HL-60/S4 treated with phorbol 12-myristate 13-acetate at 8.2 ng/mL for 4 days and 3 days (cell line): ENCODE measurements at regions not wholly inside any gene's neighbourhood (a gene's known extent, or its start where the extent isn't known, plus 50 kb on each side); places are given as distances from the start of the nearest gene placed in this dataset.

Source experiments
- in situ Hi-C: fragments of 300-500 bp; cut with MboI; formaldehyde crosslinking; loops from 2 replicates; pipeline ENCODE4 v1.15.0; 2022; ENCODE audit warnings: low sequenced_read_pairs

DNA sequence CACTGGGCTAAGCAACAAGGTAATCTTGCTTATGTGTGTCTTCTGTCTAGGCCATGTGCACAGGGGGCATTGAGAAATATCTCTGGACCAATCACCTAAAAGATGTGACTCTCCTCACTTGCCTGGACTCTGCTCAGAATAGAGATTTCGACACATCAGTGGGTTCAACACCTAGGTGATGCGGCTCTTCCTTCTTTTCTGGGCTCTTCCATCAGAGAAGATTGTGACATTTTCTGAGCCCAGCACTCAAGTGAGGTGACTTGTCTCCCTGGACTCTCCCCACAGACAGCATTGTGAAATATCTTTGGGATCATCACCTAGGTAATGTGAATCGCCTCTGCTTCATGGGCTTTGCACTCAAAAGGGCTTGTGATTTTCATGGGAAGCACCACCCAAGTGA, 1904.1 kb downstream of the TP53TG3F start:
- in situ Hi-C loops: no loop called here

DNA sequence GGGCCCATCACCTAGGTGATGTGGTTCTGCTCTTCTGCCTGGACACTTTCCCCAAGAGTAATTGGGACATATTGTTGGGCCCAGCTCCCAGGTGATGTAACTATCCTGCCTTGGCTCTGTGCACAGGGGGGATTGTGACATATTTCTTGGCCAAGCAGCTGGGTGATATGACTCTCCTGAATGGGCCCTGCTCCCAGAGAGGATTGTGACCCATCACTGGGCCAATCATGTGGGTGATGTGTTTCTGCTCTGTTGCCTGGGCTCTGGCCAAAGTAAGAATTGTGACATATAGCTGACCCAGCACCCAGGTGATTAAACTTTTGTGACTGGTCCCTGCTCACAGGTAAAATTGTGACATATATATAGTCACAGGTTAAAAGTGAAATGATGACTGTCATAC, 1904.9 kb downstream of the TP53TG3F start:
- in situ Hi-C loops: no loop called here

DNA sequence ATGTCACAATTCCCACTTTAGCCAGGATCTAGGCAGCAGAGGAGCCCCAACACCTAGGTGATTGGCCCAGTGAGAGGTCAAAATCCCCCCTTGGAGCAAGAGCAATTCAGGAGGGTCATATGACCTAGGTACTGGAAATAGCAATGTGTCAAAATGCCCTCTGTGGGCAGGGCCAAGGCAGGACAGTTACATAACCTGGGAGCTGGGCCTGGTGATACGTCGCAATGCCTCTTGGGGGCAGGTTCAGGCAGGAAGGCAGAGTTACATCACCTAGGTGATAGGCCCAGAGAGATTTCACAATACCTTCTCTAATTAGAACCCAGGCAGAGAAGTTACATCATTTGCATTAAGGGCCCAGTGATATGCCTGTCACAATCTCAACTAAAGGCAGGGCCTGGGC, 1906.3 kb downstream of the TP53TG3F start:
- in situ Hi-C loops: no loop called here

DNA sequence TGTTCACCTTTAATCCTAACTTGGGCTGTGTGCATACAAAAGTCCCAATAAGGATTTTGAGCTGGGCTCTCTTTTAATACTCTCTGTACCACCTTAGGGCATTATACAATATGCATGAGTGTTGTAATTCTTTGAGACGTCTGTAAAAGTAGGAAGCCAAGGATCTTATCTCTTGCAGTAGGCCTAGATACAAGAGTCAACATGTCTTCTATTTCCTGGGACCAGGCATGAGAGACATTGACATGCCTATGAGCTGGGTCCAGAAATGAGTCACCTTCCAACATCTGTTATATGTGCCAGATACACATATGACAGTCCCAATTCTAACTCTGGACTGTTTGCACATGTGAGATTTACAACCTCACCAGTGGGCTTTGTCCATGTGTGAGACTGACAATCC, 1911.2 kb downstream of the TP53TG3F start:
- in situ Hi-C loops: no loop called here

DNA sequence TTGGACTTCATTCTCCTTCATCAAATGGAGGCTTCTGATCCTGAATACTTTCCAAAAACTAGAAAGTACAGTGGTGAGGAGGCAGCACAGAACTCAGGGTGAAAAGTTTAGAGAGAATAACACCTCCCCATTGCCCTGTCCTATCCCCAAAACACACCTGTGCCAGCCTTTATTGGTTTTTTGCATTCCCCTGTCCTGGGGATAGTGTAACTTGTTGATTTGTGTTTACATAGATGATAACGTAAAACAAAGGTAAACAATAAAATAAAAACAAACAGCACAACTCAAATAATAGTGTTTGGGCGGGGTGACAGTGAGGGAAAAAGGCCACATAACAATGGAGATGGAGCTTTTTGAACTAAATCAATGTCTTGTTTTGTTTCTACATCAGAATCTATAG, 1917.7 kb downstream of the TP53TG3F start:
- in situ Hi-C loops: no loop called here

DNA sequence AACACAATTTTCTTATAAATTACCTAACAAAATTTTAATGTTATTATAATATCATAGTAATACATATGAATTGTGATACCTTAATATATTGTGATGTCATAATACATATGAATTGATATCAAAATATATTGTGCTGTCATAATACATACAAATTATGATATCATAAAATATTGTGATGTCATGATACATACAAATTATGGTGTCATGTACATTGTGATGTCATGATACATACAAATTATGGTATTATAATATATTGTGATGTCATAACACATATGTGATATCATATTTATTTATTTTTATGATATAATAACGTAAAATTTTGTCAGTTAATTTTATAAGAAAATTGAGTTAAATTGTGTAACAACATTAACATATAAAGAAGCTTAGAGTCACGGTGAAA, 1927.2 kb downstream of the TP53TG3F start:
- in situ Hi-C loops: no loop called here

DNA sequence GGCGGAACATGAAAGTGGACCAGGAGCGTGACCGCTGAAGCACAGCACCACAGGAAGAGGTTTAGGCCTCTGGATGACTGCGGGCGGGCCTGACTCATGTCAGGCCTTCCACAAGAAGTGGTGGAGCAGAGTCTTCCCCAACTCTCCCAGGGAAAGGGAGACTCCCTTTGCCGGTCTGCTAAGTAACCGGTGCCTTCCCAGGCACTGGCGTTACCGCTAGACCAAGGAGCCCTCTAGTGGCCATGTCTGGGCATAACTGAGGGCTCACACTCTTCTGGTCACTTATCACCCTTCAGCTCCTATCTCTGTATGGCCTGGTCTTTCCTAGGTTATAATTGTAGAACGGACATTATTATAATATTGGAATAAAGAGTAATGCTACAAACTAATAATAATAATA, 1931.9 kb downstream of the TP53TG3F start:
- in situ Hi-C loops: no loop called here

DNA sequence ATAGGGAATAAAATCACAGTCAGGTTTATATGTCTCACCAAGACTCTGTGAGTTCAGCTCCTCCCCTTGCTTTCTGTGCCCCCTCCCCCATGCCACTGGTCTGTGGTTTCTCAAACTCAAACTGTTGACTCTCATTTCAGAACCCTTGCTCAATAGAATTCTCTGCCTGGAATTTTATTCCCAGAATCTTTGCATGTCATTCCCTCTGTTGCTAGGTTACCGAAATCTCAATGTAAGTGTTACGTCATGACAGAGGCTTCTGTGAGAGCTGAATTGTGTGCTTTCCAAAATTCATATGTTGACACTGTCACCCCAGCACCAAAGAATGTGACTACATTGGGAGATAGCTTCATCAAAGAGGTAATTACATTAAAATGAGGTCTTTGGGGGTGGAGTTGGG, 1938.8 kb downstream of the TP53TG3F start:
- in situ Hi-C loops: no loop called here

DNA sequence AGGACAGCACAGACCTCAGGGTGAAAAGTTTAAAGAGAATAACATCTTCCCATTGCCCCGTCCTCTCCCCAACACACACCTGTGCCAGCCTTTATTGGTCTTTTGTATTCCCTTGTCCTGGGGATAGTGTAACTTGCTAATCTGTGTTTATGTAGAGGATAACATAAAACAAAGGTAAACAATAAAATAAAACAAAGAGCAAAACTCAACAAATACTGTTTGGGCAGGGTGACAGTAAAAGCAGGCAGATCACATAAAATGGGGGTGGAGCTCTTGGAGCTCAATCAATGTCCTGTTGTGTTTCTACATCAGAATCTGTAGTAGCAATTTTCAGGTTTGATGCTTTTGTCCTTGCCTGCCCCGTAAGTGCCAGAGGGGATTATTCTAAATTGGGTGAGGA, 1939.7 kb downstream of the TP53TG3F start:
- in situ Hi-C loops: no loop called here

DNA sequence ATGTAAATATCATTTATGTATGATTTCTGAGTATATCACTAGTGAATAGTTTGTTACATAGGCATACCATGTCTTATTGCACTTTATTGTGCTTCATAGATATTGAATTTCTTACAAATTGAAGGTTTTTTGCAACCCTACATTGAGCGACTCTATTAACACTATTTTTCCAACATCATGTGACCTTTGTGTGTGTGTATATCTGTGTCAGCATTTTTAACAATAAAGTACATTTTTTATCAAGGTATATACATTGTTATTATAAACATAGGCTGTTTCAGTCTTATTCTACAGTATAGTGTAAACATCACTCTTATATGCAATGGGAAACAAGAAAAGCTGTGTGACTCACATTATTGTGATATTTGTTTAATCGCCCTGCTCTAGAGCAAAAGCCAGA, 1944.9 kb downstream of the TP53TG3F start:
- in situ Hi-C loops: no loop called here

DNA sequence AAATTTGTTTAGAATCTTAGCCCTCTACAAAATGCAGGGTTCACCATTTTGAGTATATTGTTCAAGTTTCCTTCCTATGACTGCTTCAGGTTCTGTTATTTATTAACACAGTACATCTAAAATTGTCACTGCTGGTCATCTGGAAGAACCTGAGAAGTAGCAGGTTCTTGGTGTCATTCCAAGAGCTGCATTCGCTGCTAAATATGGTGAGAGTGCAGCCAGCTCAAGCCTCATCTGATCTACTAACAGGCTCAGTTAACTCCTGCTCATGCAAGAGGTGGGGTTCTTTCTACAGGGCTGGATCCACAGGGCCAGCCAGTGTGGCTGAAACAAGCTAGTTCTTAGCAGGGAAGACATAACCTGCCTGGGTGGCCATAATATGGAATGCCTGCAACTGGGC, 1946.1 kb downstream of the TP53TG3F start:
- in situ Hi-C loops: no loop called here

DNA sequence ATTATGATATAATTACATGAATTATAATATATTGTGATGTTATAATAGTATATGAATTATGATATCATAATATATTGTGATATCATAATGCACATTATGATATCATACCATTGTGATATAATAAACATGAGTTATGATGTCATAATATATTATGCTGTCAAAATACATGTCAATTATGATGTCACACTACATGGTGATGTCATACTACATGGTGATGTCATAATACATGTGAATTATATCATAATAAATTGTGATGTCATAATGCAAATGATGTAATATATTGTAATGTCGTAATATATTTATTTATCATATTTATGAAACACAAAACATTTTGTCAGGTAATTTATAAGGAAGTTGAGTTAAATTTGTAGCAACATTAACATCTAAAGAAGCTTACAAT, 1950.1 kb downstream of the TP53TG3F start:
- in situ Hi-C loops: no loop called here

DNA sequence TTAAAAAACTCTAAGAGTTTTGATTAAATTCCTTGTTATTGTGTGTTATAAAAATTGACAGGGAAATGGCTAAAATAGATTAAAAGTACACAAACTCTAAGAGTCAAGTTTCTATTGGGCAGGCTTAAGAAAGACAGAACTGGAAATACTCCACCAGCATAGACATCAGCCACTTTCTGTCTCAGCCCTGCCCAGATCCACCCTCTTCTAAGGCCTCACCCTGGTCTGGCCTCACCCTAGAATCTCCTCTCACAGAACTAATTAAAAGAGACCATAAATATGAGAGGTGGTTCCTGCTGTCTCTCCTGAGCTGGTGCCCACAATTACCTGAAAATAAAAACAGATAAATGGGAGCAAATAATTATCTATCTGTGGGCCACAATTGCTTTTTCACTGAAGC, 1951.0 kb downstream of the TP53TG3F start:
- in situ Hi-C loops: no loop called here

DNA sequence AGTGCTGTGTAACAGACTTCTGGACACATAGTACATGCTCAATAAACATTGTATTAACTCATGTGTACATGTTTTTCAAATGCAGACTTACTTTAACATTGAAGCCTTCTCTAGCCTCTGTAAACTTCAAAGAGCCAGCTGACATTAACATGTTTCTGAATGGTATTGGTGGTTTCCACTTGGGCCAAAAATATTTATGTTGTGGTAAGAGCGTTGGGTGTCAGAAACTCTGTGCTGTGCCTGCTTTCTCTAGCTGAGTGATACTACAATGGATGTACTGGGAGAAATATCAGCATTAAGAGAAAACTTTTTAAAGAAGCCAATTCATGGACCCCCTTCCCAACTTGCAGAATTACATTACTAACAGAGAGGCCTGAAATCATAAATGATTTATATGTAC, 1951.7 kb downstream of the TP53TG3F start:
- in situ Hi-C loops: no loop called here

DNA sequence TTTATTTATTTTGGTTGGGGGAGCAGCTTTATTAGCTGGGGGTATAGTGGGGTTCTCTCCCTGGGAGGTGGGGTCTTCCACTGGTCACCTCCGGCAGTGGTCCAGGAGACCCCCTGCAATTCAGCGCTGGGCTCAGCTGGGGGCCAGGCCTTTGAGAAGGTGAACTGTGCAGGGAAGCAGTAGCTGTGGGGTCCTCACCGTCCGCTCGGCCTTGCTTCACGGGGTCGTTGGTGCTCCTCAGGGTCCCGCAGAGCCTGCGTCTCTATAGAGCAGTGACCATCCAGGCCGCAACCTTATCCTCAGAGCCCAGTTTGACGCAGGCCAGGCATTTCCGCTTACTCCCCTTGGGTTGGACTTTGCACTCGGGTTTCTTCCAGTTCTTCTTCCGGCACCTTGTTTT, 1954.7 kb downstream of the TP53TG3F start:
- in situ Hi-C loops: no loop called here

DNA sequence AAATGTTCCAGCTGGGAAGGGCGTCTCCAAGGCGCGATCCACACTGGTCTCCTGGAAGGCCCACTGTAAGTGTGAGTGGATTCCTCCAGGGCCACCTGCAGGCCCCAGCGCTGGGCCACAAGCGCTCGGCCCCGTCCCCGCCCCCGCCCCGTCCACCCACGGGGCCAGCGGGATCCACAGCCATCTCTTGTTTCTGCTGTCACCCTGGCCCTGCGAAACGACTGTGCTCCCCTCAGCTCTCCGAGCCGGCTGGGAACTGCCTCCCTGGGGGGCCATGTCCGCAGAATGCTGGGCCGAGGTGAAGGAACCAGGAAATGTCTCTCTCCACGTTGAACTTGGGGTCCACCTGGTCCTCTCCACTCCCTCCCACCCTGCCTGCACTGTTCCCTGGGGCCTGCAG, 1955.2 kb downstream of the TP53TG3F start:
- in situ Hi-C loops: no loop called here

DNA sequence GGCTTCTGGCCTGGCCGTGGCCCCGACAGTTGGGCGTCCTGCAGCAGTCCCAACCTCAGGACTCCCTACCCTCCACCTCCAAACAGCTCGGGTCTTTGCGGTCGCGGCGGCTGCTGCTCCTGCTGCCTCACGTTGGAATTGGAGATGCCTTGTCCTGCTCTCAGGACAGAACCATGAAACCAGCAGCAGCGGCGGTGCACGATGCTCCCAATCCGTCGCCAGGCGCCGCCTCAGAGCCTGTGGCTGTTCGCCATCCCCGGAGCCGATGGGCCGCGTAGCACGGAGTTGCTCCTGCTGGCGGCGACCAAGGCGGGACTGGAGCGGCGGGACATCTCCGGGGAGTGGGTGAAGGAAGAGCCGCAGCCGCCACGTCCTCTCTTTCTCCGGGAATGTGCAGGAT, 1965.9 kb downstream of the TP53TG3F start:
- in situ Hi-C loops: no loop called here

DNA sequence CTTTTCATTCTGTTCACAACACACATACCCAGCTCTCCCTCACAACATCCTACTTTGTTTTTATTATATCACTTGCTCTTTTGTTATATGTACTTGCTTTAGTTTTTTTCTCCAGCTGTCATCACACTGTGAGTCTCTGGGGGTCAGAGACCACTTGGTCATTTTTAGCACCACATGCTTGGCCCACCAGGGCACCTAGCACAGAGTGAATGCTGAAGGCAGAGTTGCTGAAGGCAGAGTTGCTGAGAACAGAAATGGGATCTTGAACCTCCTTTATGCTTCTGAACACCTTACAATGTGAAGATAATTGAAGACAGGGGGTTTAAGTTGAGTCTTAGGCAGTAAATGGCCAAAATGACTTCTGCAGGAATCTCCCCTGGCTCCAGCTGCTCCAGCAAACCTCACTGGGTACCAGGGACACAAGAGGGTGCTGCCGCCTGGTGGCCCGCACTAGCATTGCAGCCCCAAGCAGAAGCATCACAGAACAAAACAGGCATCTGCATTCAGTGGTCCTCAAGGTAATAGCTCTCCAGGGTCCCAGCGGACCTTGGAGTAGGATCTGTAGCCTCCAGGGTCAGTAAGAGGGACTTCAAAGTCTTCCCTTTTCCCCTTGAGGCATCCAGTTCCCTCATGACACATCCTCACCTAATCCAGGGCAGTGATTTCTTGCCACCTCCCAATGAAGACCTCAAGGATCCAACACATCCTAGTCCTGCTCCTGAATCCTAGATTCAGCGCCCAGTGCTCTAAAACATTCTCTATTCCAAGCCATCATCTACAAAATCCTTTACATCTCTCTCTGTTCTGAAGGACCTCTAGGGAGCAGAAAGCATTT, 1972.6 kb downstream of the TP53TG3F start:
- in situ Hi-C loops: no loop called here

DNA sequence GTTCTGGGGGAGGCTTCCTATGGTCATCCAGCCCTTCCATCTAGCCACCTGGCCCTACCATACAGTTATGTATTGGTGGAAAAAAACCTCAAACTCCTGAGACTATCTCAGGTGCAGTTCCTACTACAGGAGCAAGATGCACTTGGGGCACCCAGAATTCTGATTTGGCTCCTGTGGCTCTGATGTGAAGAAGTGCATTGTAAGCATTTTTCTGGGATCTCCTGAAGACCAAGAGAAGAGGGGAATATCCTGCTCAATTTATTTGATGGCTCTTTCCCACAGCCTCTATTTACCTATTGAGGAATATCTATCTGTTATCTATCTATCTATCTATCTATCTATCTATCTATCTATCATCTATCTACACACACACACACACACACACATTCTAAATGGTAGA, 1981.5 kb downstream of the TP53TG3F start:
- in situ Hi-C loops: no loop called here

DNA sequence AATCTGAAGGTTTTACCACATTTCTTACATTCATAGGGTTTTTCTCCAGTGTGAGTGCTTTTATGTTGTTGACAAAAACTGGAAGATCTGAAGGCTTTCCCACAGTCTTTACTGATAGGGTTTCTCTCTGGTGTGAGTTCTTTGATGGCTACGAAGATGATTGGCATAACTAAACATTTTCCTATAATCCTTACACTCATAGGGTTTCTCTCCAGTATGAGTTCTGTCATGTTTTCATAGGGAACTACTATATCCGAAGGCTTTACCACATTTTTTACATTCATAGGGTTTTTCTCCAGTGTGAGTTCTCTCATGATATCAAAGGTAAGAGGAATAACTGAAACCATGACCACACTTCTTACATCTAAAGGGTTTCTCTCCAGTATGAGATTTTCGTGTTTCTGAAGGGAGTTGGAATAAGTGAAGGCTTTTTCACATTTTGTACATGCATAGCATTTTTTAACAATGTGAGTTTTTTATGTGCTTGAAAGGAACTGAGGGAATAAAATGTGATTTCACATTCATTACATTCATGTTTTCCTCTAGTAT, 1987.7 kb downstream of the TP53TG3F start:
- in situ Hi-C loops: no loop called here

DNA sequence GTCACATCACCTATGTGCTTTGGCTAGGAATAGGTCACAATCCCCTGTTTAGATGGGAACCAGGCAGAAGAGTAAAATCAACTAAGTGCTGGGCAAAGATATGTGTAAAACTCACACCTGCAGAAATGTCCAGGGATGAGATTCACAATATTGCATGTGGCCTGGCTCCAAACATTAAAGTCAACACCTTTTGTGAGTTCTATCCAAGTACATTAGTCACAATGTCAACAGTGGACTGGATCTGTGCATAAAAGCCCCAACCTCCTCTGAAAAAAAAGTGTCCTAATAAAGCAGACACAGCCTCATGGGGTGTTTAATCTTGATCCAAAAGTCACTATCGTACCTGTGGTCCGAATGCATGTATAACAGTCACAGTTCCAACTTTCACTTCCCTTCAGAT, 1990.3 kb downstream of the TP53TG3F start:
- in situ Hi-C loops: no loop called here

DNA sequence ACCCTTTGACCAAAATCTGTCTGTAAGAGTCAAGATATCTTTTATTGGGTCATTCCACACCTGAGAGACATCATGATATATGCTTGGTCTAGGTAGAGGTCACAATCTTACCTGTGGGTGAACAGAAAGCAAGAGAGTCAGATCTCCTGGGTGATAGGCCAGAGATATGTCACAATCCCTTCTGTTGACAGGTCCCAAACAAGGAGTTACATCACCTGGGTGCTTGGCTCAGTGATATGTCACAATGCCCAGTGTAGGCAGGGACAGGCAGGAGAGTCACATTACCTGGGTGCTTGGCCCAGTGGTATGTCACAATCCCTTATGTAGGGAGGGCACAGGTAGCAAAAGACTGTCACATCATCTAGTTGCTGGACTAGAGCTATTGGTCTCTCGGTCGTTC, 1991.2 kb downstream of the TP53TG3F start:
- in situ Hi-C loops: no loop called here

DNA sequence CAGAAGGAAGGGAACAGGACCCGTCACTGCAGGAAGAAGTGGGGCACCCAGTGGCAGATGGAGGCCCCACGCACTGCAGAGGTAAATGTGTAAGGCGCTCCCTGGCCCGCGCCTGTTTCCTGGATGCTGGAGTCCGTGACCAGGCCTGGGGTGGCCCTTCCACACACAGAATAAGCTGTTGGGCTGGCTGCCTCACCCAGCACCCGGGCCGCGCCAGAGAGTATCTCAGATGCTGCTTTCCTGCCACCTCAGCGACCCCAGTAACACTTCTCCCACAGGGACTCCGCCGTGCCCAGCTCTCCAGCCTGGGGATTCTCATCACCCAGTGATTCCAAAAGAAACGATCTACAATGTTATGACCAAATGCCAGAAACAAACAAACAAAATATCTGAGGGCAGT, 1993.1 kb downstream of the TP53TG3F start:
- in situ Hi-C loops: no loop called here
